ENCODE measurements at regions not wholly inside any gene's neighbourhood (a gene's known extent, or its start where the extent isn't known, plus 50 kb on each side); places are given as distances from the start of the nearest gene placed in this dataset.
"Not testable (repeated sequence)": the region's sequence is repeated elsewhere in the genome, so short reads cannot be mapped to it uniquely, and the experiment has no call there.

- TF ChIP-seq POLR2AphosphoS5, POLR2A (IDR thresholded peaks at IDR 0.05; ENCODE audit: low read depth, low read length): not testable (repeated sequence)
These were observed 1739.6 kb downstream of the ARAP2 start for GRCh38 chr4:34504731-34505130.
